ENCODE measurements at regions not wholly inside any gene's neighbourhood (a gene's known extent, or its start where the extent isn't known, plus 50 kb on each side); places are given as distances from the start of the nearest gene placed in this dataset.

DNA sequence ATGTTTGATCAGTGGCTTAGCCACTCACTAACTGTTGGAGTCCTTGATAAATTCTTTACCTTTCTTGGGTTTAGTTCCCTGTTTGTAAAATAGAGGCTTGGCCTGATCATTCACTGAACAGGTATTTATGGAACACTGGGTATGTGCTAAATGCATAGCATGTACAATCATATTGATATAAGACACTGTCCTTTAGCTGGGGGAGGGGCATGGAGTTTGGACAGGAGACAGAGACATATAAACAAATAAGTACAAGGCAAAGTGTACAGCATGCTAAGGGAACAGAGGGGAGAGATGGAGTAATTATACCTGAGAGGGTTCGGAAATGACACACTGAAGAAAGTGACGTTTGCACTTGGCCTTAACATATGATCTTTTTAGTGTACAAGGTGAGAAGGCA lies 124.3 kb upstream of the CACNA1E start:
- H3K27me3 ChIP-seq: peaks cover 4% of the 10 kb centered on the region
- TF ChIP-seq, protein P1, sequence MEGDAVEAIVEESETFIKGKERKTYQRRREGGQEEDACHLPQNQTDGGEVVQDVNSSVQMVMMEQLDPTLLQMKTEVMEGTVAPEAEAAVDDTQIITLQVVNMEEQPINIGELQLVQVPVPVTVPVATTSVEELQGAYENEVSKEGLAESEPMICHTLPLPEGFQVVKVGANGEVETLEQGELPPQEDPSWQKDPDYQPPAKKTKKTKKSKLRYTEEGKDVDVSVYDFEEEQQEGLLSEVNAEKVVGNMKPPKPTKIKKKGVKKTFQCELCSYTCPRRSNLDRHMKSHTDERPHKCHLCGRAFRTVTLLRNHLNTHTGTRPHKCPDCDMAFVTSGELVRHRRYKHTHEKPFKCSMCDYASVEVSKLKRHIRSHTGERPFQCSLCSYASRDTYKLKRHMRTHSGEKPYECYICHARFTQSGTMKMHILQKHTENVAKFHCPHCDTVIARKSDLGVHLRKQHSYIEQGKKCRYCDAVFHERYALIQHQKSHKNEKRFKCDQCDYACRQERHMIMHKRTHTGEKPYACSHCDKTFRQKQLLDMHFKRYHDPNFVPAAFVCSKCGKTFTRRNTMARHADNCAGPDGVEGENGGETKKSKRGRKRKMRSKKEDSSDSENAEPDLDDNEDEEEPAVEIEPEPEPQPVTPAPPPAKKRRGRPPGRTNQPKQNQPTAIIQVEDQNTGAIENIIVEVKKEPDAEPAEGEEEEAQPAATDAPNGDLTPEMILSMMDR (IDR thresholded peaks at IDR 0.05): no peak
- TF ChIP-seq EP300 (IDR thresholded peaks at IDR 0.05) (no peak), POLR2A (IDR thresholded peaks at IDR 0.05) (no peak), POLR2AphosphoS5 (IDR thresholded peaks at IDR 0.05) (no peak)
- H3K9me3 ChIP-seq: no peaks in the 10 kb centered on the region
- H3K36me3 ChIP-seq: no peaks in the 10 kb centered on the region
- no peaks in the 10 kb centered on the region for H3K4me1 ChIP-seq
- no peak overlapping the region for H3K27ac ChIP-seq
- DNase-seq (ENCODE audit: low spot score in 2 of 2): no peak
- WGBS: 88% methylated on average over 2 of the region's 2 CpGs
- no peak overlapping the region for H3K4me3 ChIP-seq

DNA sequence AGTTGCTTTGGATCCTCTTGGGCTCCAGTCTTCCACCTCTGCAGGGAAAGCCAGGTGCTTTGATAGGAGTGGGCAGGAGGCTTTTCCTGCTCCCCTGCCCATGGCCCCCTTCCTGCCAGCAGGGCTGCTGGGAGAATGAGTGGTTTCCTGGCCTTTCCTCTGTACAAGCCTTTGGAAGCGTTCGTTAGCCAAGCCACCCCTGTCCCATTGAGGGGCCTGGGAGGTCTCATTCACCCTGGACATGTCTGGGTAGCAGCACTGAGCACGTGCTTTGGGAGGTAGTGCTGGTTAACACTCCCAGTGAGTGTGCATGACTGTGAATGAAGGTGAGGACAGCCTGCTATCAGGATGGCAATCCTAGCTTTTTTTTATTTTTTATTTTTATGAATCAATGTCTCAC lies 118.5 kb upstream of the CACNA1E start:
- WGBS: 95% methylated on average over 3 of the region's 3 CpGs
- H3K36me3 ChIP-seq: no peaks in the 10 kb centered on the region
- TF ChIP-seq EP300 (IDR thresholded peaks at IDR 0.05) (no peak), POLR2AphosphoS5 (IDR thresholded peaks at IDR 0.05) (no peak), POLR2A (IDR thresholded peaks at IDR 0.05) (no peak)
- TF ChIP-seq, protein P1 (IDR thresholded peaks at IDR 0.05): no peak

DNA sequence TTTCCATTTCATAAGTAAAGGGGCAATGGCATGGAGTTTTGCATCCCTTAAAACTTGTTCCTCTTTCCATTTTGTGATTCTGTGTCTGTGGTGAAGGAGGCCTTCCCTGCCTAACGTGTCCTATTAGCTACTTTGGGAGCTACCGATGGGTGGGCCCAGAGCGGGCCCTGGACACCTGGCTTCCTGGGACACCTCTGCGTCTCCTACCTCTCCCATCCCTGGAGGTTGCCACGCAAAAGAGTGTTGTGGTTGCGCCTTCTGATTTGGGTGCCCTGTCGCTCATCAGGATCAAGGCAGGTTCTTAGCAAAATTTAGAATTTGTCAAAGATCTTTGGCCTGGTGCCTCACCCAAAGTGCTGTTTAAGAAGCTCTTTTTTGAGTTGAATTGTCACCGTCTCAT lies 116.4 kb upstream of the CACNA1E start:
- Histone ChIP-seq H3K27me3 (no peaks in the 10 kb centered on the region), H3K4me1 (no peaks in the 10 kb centered on the region), H3K4me3 (no peak overlapping the region), H3K36me3 (no peaks in the 10 kb centered on the region), H3K27ac (no peak overlapping the region), H3K9me3 (no peaks in the 10 kb centered on the region)
- TF ChIP-seq, protein P1 (IDR thresholded peaks at IDR 0.05): no peak
- TF ChIP-seq POLR2AphosphoS5 (IDR thresholded peaks at IDR 0.05): no peak
- no peak for TF ChIP-seq POLR2A (IDR thresholded peaks at IDR 0.05)
- no peak for DNase-seq (ENCODE audit: low spot score in 2 of 2)
- WGBS: 90% methylated on average over 8 of the region's 8 CpGs

More for the DNA sequence above, 118.5 kb upstream of the CACNA1E start:
- DNase-seq (ENCODE audit: low spot score in 2 of 2): no peak
- Histone ChIP-seq H3K4me3 (no peak overlapping the region), H3K27ac (no peak overlapping the region), H3K9me3 (no peaks in the 10 kb centered on the region), H3K4me1 (no peaks in the 10 kb centered on the region), H3K27me3 (peaks cover 4% of the 10 kb centered on the region)

DNA sequence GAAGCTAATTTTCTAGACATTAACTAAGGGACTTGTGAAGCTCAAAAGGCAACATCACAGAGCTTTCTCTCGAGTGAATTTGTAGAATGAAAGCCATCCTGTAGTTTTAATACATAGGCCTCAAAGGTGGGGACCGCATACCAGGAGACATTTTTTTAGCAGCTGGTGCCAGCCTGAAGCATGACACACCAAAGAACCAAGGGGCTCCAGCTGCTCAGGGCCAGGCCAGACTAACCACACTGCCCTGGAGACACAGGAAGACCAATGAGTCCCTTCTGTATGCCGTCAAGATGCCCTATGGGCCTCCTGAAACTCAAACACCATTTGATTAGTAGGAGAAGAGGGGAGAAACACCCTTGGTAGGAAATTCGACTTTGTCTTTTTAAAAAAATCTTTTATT lies 113.9 kb upstream of the CACNA1E start:
- WGBS: 78% methylated on average over 4 of the region's 4 CpGs
- H3K9me3 ChIP-seq: no peaks in the 10 kb centered on the region
- H3K4me3 ChIP-seq: no peak overlapping the region
- no peaks in the 10 kb centered on the region for H3K4me1 ChIP-seq
- no peaks in the 10 kb centered on the region for H3K36me3 ChIP-seq
- DNase-seq (ENCODE audit: low spot score in 2 of 2): no peak
- H3K27me3 ChIP-seq: no peaks in the 10 kb centered on the region
- no peak overlapping the region for H3K27ac ChIP-seq
- TF ChIP-seq, protein P1 (IDR thresholded peaks at IDR 0.05): no peak
- TF ChIP-seq POLR2A (IDR thresholded peaks at IDR 0.05) (no peak), EP300 (IDR thresholded peaks at IDR 0.05) (no peak), POLR2AphosphoS5 (IDR thresholded peaks at IDR 0.05) (no peak)

DNA sequence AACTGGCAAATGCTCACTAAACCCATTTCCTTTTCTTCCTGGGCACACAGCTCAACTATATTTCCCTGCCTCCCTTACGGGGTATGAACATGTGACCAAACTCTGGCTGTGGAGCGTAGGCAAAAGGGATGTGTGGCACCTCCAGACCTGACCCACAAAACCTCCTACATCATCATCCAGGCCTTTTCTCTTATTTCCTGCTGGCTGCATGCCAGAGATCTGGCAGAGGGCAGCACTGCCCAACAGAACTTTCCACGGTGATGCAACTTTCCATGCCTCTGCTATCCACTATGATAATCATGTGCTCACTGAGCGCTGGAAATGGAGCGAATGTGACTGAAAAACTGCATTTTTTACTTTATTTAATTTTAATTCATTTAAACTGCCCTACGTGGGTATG lies 99.6 kb upstream of the CACNA1E start:
- Histone ChIP-seq H3K9me3 (no peaks in the 10 kb centered on the region), H3K36me3 (no peaks in the 10 kb centered on the region), H3K4me3 (no peak overlapping the region), H3K27me3 (no peaks in the 10 kb centered on the region), H3K4me1 (no peaks in the 10 kb centered on the region), H3K27ac (no peak overlapping the region)
- WGBS: 67% methylated on average over 6 of the region's 6 CpGs
- TF ChIP-seq EP300 (IDR thresholded peaks at IDR 0.05) (no peak), POLR2AphosphoS5 (IDR thresholded peaks at IDR 0.05) (no peak), POLR2A (IDR thresholded peaks at IDR 0.05) (no peak)
- TF ChIP-seq, protein P1 (IDR thresholded peaks at IDR 0.05): no peak
- no peak for DNase-seq (ENCODE audit: low spot score in 2 of 2)

Measured in suprapubic skin (tissue), 4 donors.